Neural cell (in vitro differentiated cells): ENCODE measurements at regions not wholly inside any gene's neighbourhood (a gene's known extent, or its start where the extent isn't known, plus 50 kb on each side); places are given as distances from the start of the nearest gene placed in this dataset.

ENCODE experiments used
- CTCF ChIP-seq: fragments of 450-650 bp; IDR thresholded peaks from 2 replicates; pipeline ENCODE4 v1.5.1; 2014; ENCODE audit warnings: antibody characterized with exemption, mild to moderate bottlenecking, moderate library complexity; ENCODE audit not compliant: poor library complexity, severe bottlenecking
- EP300 ChIP-seq: fragments of 450-650 bp; conservative IDR thresholded peaks from 2 replicates; pipeline ENCODE4 v1.6.1; 2014; ENCODE audit warnings: antibody characterized with exemption, mild to moderate bottlenecking, moderate library complexity; ENCODE audit not compliant: poor library complexity, severe bottlenecking
- EZH2 ChIP-seq: fragments of 200-600, 300-800 bp; shearing (Covaris generic), sonication (generic); IDR thresholded peaks from 2 replicates; pipeline ENCODE4 v1.6.1; 2014; ENCODE audit warnings: antibody characterized with exemption, low read length, borderline replicate concordance, mild to moderate bottlenecking; ENCODE audit not compliant: insufficient read depth, poor library complexity, severe bottlenecking
- POLR2AphosphoS5 ChIP-seq: IDR thresholded peaks from 2 replicates; pipeline ENCODE4 v1.6.1; 2012
- RAD21 ChIP-seq: fragments of 450-650 bp; conservative IDR thresholded peaks from 2 replicates; pipeline ENCODE4 v1.6.1; 2014; ENCODE audit warnings: antibody characterized with exemption, mild to moderate bottlenecking, moderate library complexity
- REST ChIP-seq: IDR thresholded peaks from 2 replicates; pipeline ENCODE4 v1.6.1; 2012; ENCODE audit warnings: borderline replicate concordance
- TAF1 ChIP-seq: IDR thresholded peaks from 2 replicates; pipeline ENCODE4 v1.6.1; 2012; ENCODE audit warnings: low read depth

- TF ChIP-seq RAD21 (no peak), POLR2AphosphoS5 (no peak), TAF1 (no peak), EP300 (no peak), CTCF (no peak), EZH2 (no peak), REST (no peak)
These were observed 242.0 kb upstream of the TRPM3 start for GRCh38 chr9:71363286-71363961.
